ENCODE measurements at regions not wholly inside any gene's neighbourhood (a gene's known extent, or its start where the extent isn't known, plus 50 kb on each side); places are given as distances from the start of the nearest gene placed in this dataset.

GRCh38 chr11:44426119-44426518 is 116.2 kb upstream of the ALX4 start:
- TF ChIP-seq CTCF (IDR thresholded peaks at IDR 0.05) (no peak), POLR2A (IDR thresholded peaks at IDR 0.05) (no peak)

All from ovary (tissue), 3 donors.